HG02943 (cell line): ENCODE measurements at regions not wholly inside any gene's neighbourhood (a gene's known extent, or its start where the extent isn't known, plus 50 kb on each side); places are given as distances from the start of the nearest gene placed in this dataset.
"Not testable (repeated sequence)": the region's sequence is repeated elsewhere in the genome, so short reads cannot be mapped to it uniquely, and the experiment has no call there.

ENCODE experiments used
- ATAC-seq: cut with Tn5 transposase; IDR thresholded peaks from one replicate; pipeline ENCODE4 v1.9.1; 2021; ENCODE audit warnings: mild to moderate bottlenecking, low read depth, moderate library complexity; ENCODE audit not compliant: unreplicated experiment

GRCh38 chr9:79040671-79041070 lies 531.1 kb upstream of the TLE4 start:
- ATAC-seq = no peak

GRCh38 chr9:79041266-79041665 lies 530.5 kb upstream of the TLE4 start:
- no peak for ATAC-seq

- no peak for ATAC-seq
Observed at GRCh38 chr9:79043916-79044315, 527.8 kb upstream of the TLE4 start.

GRCh38 chr9:79046401-79046800 lies 525.4 kb upstream of the TLE4 start:
- no peak for ATAC-seq

GRCh38 chr9:79049371-79049770 lies 522.4 kb upstream of the TLE4 start:
- no peak for ATAC-seq

GRCh38 chr9:79053598-79053997 lies 518.2 kb upstream of the TLE4 start:
- ATAC-seq = no peak

GRCh38 chr9:79054500-79054899 lies 517.3 kb upstream of the TLE4 start:
- ATAC-seq = no peak

DNA sequence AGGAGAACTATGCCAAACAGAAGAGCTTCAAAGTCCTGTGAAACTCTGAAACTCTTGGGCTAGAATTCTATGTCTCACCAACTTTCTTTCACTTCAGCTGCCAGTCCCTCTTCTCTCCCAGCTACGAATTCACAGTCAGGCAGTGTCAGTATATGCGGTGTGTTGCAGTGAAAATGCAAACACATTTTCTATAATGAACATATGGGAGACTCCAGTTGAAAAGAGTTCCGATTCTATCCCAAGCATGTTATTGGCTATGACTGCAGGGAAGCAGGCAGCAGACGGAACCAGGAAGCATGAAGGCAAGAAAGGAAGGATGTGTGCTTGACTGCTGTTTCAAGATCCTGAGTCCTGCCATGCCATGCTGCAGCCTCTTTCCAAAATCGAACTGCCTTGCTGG lies 515.7 kb upstream of the TLE4 start:
- no peak for ATAC-seq

DNA sequence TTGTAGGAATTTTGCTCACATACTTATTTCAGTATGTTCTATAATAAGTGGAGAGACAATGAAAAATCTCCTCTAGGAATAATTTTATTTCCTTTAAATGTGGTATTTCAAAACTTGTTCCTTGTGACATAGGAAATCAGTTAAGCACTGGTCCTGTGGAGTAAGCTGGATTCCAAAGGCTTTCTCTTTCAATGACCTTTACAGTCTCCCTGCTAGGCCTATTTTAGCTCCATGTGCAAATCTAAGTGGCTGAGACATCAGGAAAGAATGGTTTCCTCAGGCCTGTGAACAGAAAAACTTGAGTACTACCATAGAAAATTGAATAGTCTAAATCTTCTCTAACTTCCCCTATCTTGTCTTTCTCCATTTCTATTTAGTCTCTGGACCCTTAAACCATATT lies 514.2 kb upstream of the TLE4 start:
- ATAC-seq = no peak

DNA sequence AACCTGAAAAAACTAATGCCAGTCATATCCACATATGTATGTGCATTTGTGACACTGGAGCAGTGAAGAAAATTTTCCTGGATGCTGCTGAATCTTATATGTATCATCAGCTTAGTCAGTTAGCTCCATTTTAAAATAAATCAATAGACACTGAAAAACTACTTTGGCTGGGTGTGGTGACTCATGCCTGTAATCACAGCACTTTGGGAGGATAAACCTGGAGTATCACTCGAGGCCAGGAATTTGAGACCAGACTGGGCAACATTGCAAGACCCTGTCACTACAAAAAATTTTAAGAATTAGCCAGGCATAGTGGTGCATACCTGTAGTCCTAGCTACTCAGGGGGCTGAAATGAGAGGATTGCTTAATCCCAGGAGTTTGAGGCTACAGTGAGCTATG lies 511.0 kb upstream of the TLE4 start:
- ATAC-seq = no peak

GRCh38 chr9:79061752-79062616 lies 509.8 kb upstream of the TLE4 start:
- no peak for ATAC-seq

- no peak for ATAC-seq
Observed at GRCh38 chr9:79073201-79073600, 498.6 kb upstream of the TLE4 start.

GRCh38 chr9:79080536-79080935 lies 491.2 kb upstream of the TLE4 start:
- ATAC-seq = no peak

GRCh38 chr9:79083621-79084020 lies 488.1 kb upstream of the TLE4 start:
- ATAC-seq = no peak

DNA sequence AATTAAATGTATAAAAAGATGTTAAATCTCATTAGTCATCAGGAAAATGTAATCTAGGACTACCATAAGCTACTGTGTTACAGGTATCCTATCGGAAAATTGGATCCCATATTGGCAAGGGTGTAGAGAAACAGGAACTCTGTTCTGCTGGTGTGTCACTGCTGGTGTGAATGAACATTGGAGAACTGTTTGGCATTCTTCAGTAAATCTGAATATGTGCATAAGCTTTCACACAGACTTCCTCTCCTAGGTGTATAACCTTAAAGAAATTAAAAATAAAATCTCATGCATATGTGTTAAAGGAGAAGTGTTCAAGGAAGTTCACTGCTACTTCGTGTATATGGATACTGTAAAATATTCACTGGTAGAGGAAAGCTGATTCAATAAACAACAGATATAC lies 484.6 kb upstream of the TLE4 start:
- ATAC-seq = no peak

- no peak for ATAC-seq
Observed at GRCh38 chr9:79089054-79089560, 482.7 kb upstream of the TLE4 start.

DNA sequence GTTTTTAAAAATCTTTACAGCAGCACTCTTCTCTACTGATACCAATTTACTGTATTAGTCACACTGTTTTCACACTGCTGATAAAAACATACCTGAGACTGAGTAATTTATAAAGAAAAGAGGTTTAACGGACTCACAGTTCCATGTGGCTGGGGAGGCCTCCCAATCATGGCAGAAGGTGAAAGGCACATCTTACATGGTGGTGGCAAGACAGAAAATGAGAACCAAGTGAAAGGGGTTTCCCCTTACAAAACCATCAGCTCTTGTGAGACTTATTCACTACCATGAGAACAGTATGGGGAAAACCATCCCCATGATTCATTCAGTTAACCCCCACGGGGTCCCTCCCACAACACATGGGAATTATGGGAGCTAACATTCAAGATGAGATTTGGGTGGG lies 481.9 kb upstream of the TLE4 start:
- not testable (repeated sequence) for ATAC-seq

GRCh38 chr9:79103257-79103656 lies 468.5 kb upstream of the TLE4 start:
- not testable (repeated sequence) for ATAC-seq

DNA sequence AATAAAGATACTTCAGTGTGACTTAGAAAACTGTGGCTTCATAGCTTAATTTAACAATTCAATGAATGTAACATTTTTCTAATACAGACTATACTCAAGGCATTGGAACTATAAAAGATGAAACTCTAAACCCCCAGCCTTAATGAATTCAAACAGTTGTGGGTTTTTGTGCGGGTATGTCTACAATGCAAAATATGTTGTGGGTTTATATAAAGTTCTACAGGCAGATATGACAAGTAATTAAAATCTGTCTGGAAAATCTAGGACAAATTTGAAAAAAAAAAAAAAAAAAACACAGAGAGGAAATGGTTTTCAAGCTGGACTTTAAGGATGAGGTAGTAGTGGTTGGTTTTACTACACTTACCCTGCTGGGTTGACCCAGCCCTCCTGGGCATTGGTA lies 467.5 kb upstream of the TLE4 start:
- ATAC-seq = no peak

GRCh38 chr9:79104951-79105350 lies 466.8 kb upstream of the TLE4 start:
- no peak for ATAC-seq

DNA sequence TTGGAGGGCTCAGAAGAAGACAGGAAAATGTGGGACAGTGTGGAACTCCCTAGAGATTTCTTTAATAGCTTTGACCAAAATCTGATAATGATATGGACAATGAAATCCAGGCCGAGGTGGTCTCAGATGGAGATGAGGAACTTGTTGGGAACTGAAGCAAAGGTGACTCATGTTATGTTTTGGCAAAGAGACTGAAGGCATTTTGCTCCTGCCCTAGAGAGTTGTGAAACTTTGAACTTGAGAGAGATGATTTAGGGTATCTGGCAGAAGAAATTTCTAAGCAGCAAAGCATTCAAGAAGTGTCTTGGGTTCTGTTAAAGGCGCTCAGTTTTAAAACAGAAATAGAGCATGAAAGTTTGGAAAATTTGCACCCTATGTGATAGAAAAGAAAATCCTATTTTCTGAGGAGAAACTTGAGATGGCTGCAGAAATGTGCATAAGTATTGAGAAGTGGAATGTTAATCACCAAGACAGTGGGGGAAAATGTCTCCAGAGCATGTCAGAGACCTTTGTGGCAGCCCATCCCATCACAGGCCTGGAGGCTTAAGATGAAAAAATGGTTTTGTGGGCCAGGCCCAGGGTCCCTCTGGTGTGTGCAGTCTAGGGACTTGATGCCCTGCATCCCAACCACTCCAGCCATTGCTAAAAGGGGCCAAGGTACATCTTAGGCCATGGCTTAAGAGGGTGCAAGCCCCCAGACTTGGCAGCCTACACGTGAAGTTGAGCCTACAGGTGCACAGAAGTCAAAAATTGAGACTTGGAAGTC lies 463.7 kb upstream of the TLE4 start:
- no peak for ATAC-seq

GRCh38 chr9:79111653-79112052 lies 460.1 kb upstream of the TLE4 start:
- ATAC-seq = no peak
